Caki2 (cell line): ENCODE measurements at regions not wholly inside any gene's neighbourhood (a gene's known extent, or its start where the extent isn't known, plus 50 kb on each side); places are given as distances from the start of the nearest gene placed in this dataset.

ENCODE experiments used
- DNase-seq: peaks from one replicate; pipeline ENCODE4 v3.0.0-alpha.2; 2015; ENCODE audit warnings: low read depth
- in situ Hi-C: cut with HindIII; loops from 2 replicates; pipeline ENCODE4 v1.10.0; 2016; ENCODE audit warnings: low sequenced_read_pairs, low pct_unique_long_range_greater_than_20kb, mixed read lengths

DNA sequence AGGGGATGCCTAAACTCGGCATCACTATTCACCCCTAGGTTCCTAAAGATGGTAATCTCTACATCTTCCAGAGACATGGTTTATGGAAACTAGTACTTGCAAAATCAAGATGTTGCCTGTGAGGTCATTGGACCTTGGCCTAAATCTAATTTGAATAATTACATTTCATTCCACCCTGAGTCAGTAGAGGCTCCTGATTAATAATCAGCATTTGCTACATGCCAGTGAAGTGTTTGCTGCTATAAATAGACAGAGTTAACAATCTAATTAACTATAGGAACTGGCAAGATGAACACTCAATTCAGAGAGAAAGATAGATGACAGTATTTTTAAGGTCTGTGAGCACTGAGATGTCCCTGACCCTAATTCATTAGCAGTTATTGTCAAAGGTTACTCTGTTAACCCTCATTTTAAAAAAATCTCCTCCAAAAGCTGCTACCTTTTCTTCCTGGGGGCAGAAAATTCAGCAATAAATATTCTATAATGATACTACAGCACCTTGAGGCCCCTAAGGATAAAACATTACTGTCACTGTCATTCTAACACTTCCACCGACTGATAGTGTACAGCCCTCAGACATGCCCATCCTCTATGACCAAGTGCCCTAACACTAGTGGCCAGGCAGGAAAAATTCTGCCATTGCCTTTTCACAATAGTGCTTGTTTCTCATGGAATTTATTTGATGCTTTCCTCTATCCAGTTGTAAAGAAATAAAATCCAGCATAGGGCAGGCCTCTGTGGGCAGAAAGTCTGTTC is 65.7 kb upstream of the CCDC196 start:
- in situ Hi-C loops = no loop called here
- DNase-seq = no peak

GRCh38 chr14:66421990-66422946 is 63.9 kb upstream of the CCDC196 start:
- in situ Hi-C loops = no loop called here
- DNase-seq = no peak

- no peak for DNase-seq
These were observed 60.8 kb upstream of the CCDC196 start for GRCh38 chr14:66425402-66425801.

GRCh38 chr14:66426451-66426850 is 59.7 kb upstream of the CCDC196 start:
- no peak for DNase-seq
- in situ Hi-C loops = no loop called here

More at GRCh38 chr14:66425402-66425801, 60.8 kb upstream of the CCDC196 start:
- in situ Hi-C loops = no loop called here

DNA sequence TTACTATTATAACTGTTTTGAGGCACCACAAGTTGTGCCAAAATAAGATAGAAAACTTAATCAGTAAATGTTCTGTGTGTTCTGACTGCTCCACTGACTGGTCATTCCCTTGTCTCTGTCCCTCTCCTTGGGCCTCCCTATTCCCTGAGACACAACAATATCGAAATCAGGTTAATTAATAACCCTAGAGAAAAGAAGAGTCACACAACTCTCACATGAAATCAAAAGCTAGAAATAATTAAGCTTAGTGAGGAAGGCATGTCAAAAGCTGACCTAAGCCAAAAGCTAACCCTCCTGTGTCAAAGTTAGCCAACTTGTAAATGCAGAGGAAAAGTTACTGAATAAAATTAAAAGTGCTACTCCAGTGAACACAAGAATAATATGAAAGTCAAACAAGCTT is 53.8 kb upstream of the CCDC196 start:
- in situ Hi-C loops = no loop called here

DNA sequence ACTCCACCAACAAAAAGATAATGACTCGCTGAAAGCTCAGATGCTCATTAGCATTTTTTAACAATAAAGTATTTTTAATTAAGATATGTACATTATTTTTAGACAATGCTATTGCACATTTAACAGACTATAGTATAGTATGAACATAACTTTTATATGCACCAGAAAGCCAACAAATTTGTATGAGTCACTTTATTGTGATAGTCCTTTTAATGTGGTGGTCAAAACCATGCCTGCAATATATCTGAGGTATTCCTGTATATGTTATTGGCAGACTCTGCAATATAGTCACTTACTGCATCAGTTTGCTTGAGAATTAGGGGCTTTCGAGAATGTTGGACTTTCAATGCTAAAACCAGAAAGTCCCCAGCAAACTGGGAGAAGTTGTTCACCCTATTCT is 51.7 kb upstream of the CCDC196 start:
- no peak for DNase-seq
- in situ Hi-C loops = no loop called here

More for the DNA sequence above, 53.8 kb upstream of the CCDC196 start:
- peak; percentile 41 for DNase-seq

- in situ Hi-C loops = no loop called here
- DNase-seq = no peak
These were observed 50.5 kb upstream of the CCDC196 start for GRCh38 chr14:66435683-66436082.
